A549 (cell line): ENCODE measurements at regions not wholly inside any gene's neighbourhood (a gene's known extent, or its start where the extent isn't known, plus 50 kb on each side); places are given as distances from the start of the nearest gene placed in this dataset.

Experiments
- ATAC-seq, 2 experiments: fragments of 200-7000 bp in 1 of 2; fragments of >200 bp in 1 of 2; cut with Nextera tagmentation in 1 of 2; cut with Tn5 transposase in 1 of 2; 3 replicates each; pipeline versions ENCODE4 v1.8.0 to v1.9.1; 2018 to 2020; ENCODE audit warnings: mild to moderate bottlenecking in 1 of 2, moderate library complexity in 1 of 2
- CTCF ChIA-PET: fragments of 300-600 bp; sonication (Branson Sonifier 250); formaldehyde crosslinking; extraction: SDS; loops from one replicate; lab custom pipeline; 2021; ENCODE audit warnings: antibody characterized with exemption, inconsistent platforms; lab: Yijun Ruan, JAX
- POLR2A ChIA-PET: fragments of 350-600 bp; formaldehyde crosslinking; extraction: SDS; loops from one replicate; lab custom pipeline; 2021; ENCODE audit warnings: antibody characterized with exemption, inconsistent platforms; lab: Yijun Ruan, JAX
- DNase-seq, 2 experiments: peaks; one replicate each; pipeline versions ENCODE4 v3.0.0 to v3.0.0-alpha.2; 2011 to 2016; ENCODE audit warnings: low read depth in 1 of 2, low spot score in 1 of 2
- FAIRE-seq: peaks from 2 replicates; lab custom pipeline; 2011; peaks lifted over from hg19 to GRCh38; lab: Jason Lieb, UNC
- H3K27ac ChIP-seq, 2 experiments: fragments of >200 bp; sonication (Bioruptor Twin); formaldehyde crosslinking; 3 replicates each; pipeline ENCODE4 v1.5.1; 2016 to 2017
- H3K4me1 ChIP-seq: fragments of >200 bp; sonication (Bioruptor Twin); formaldehyde crosslinking; 3 replicates; pipeline ENCODE4 v1.6.1; 2016
- H3K4me2 ChIP-seq: fragments of >200 bp; sonication (Bioruptor Twin); formaldehyde crosslinking; 3 replicates; pipeline ENCODE4 v1.6.1; 2016
- H3K4me3 ChIP-seq: fragments of >200 bp; sonication (Bioruptor Twin); formaldehyde crosslinking; 3 replicates; pipeline ENCODE4 v1.5.1; 2016
- H3K9me3 ChIP-seq: fragments of >200 bp; sonication (Bioruptor Twin); formaldehyde crosslinking; 3 replicates; pipeline ENCODE4 v1.6.1; 2016
- BHLHE40 ChIP-seq: IDR thresholded peaks from 2 replicates; pipeline ENCODE4 v1.6.1; 2012; ENCODE audit warnings: low read depth, low read length, inconsistent platforms
- CBX2 ChIP-seq: fragments of 200-600 bp; sonication (generic); IDR thresholded peaks from 2 replicates; pipeline ENCODE4 v1.6.1; 2016; ENCODE audit warnings: low read depth, mild to moderate bottlenecking, borderline replicate concordance
- CBX8 ChIP-seq: fragments of 200-600 bp; sonication (generic); IDR thresholded peaks from 2 replicates; pipeline ENCODE4 v1.6.1; 2016
- E2F6 ChIP-seq: IDR thresholded peaks from 2 replicates; pipeline ENCODE4 v1.6.1; 2012; ENCODE audit warnings: low read depth, borderline replicate concordance
- FOSB ChIP-seq: fragments of 250-450 bp; sonication (Bioruptor Pico); IDR thresholded peaks from 2 replicates; pipeline ENCODE4 v1.5.0; 2020; ENCODE audit warnings: mild to moderate bottlenecking, moderate library complexity
- FOSL2 ChIP-seq, 2 experiments: fragments of 450-650 bp in 1 of 2; fragments of >200 bp in 1 of 2; sonication (Bioruptor Twin) in 1 of 2; formaldehyde crosslinking; IDR thresholded peaks; 2 replicates each; pipeline versions ENCODE4 v1.5.0 to v1.6.1; 2016 to 2020; ENCODE audit warnings: mild to moderate bottlenecking in 1 of 2, moderate library complexity in 1 of 2
- HMGXB4 ChIP-seq: fragments of 250-450 bp; sonication (Bioruptor Pico); IDR thresholded peaks from 2 replicates; pipeline ENCODE4 v1.5.0; 2021; ENCODE audit warnings: mild to moderate bottlenecking, moderate library complexity, borderline replicate concordance
- HOXB13 ChIP-seq: fragments of 250-450 bp; sonication (Bioruptor Pico); IDR thresholded peaks from 2 replicates; pipeline ENCODE4 v1.5.0; 2020; ENCODE audit warnings: low read depth, mild to moderate bottlenecking, moderate library complexity
- KDM1A ChIP-seq: fragments of 200-600 bp; sonication (generic); IDR thresholded peaks from 2 replicates; pipeline ENCODE4 v1.6.1; 2016; ENCODE audit warnings: low read depth, mild to moderate bottlenecking
- MAFK ChIP-seq: fragments of 450-650 bp; IDR thresholded peaks from 2 replicates; pipeline ENCODE4 v1.6.1; 2014; ENCODE audit not compliant: partially characterized antibody
- MAX ChIP-seq: IDR thresholded peaks from 2 replicates; pipeline ENCODE4 v1.6.1; 2012
- NFE2L2 ChIP-seq: fragments of 150-350 bp; conservative IDR thresholded peaks from 2 replicates; pipeline ENCODE4 v1.6.1; 2014; ENCODE audit warnings: low read length
- POLR2AphosphoS2 ChIP-seq: conservative IDR thresholded peaks from 2 replicates; pipeline ENCODE4 v1.6.1; 2012; ENCODE audit warnings: low read length, improper control_type of control experiment, inconsistent platforms
- RAD21 ChIP-seq, 2 experiments: fragments of >200 bp in 1 of 2; sonication (Bioruptor Twin) in 1 of 2; formaldehyde crosslinking in 1 of 2; IDR thresholded peaks in 1 of 2; conservative IDR thresholded peaks in 1 of 2; 2 replicates in 1 of 2; 3 replicates in 1 of 2; pipeline ENCODE4 v1.6.1; 2012 to 2018; ENCODE audit warnings: inconsistent platforms in 1 of 2
- REST ChIP-seq: fragments of 200-600 bp; sonication (generic); IDR thresholded peaks from 2 replicates; pipeline ENCODE4 v1.6.1; 2016; ENCODE audit warnings: antibody characterized with exemption, mild to moderate bottlenecking, moderate library complexity
- RFX5 ChIP-seq: fragments of 450-650 bp; IDR thresholded peaks from 2 replicates; pipeline ENCODE4 v1.7.1; 2014; ENCODE audit warnings: antibody characterized with exemption, mild to moderate bottlenecking, moderate library complexity
- RNF2 ChIP-seq: fragments of 200-600 bp; sonication (generic); IDR thresholded peaks from 2 replicates; pipeline ENCODE4 v1.6.1; 2016; ENCODE audit warnings: low read depth, mild to moderate bottlenecking, antibody characterized with exemption, moderate library complexity, borderline replicate concordance
- SMC3 ChIP-seq: fragments of >200 bp; sonication (Bioruptor Twin); formaldehyde crosslinking; IDR thresholded peaks from 3 replicates; pipeline ENCODE4 v1.6.1; 2018; ENCODE audit warnings: inconsistent platforms
- SREBF2 ChIP-seq: fragments of 450-650 bp; IDR thresholded peaks from 2 replicates; pipeline ENCODE4 v1.6.1; 2014; ENCODE audit warnings: mild to moderate bottlenecking, moderate library complexity
- ZC3H11A ChIP-seq: fragments of 450-650 bp; IDR thresholded peaks from 2 replicates; pipeline ENCODE4 v1.6.1; 2014; ENCODE audit warnings: antibody characterized with exemption, mild to moderate bottlenecking
- WGBS: methylation state at CpG from one replicate; pipeline ENCODE4 v1.1.6; 2017; ENCODE audit errors: missing lambda C conversion rate; 5-methylcytosine and 5-hydroxymethylcytosine counted together

GRCh38 chr22:49276567-49276966 is 551.1 kb downstream of the BRD1 start:
- DNase-seq (no peak), ATAC-seq (no peak), FAIRE-seq (no peak)
- peaks cover 6% of the 10 kb centered on the region; the same call in 1 of the 3 replicates for H3K4me1 ChIP-seq
- H3K4me2 ChIP-seq, result no peak overlapping the region
- 33% methylated on average over 5 of the region's 10 CpGs for WGBS
- no peak overlapping the region for H3K4me3 ChIP-seq
- ChIA-PET POLR2A (no interaction called here), CTCF (interaction anchor here (2.1 kb wide), 1 partner anchor 29 kb away, joined by 7 read pairs; no protein-coding TSS in a partner anchor)
- peaks cover 5% of the 10 kb centered on the region; the same call in 2 of the 3 replicates for H3K9me3 ChIP-seq
- H3K27ac ChIP-seq, result no peak overlapping the region
- TF ChIP-seq NFE2L2 (no peak), CBX8 (no peak), E2F6 (no peak), FOSB (CRISPR knock-in tag) (no peak)

GRCh38 chr22:49274754-49275380 is 552.8 kb downstream of the BRD1 start:
- Histone ChIP-seq H3K27ac (no peak overlapping the region), H3K4me1 (no peaks in the 10 kb centered on the region), H3K4me3 (no peak overlapping the region), H3K9me3 (peaks cover 3% of the 10 kb centered on the region; the same call in 2 of the 3 replicates), H3K4me2 (no peak overlapping the region)
- CTCF ChIA-PET, result no interaction called here
- FAIRE-seq (no peak), ATAC-seq (no peak), DNase-seq (no peak)
- TF ChIP-seq HMGXB4 (no peak), RFX5 (no peak), FOSL2 (IDR thresholded peaks at IDR 0.05) (no peak), FOSL2 (CRISPR knock-in tag; IDR thresholded peaks at IDR 0.05) (no peak), ZC3H11A (no peak), MAFK (no peak), RNF2 (no peak), SREBF2 (no peak), SMC3 (no peak), HOXB13 (CRISPR knock-in tag) (no peak), REST (no peak), CBX2 (no peak), POLR2AphosphoS2 (no peak), MAX (no peak), BHLHE40 (no peak), RAD21 (conservative IDR thresholded peaks at IDR 0.05 in 1 of 2, IDR thresholded peaks at IDR 0.05 in 1 of 2) (no peak), KDM1A (no peak)
- POLR2A ChIA-PET, result no interaction called here
- WGBS, result 45% methylated on average over 14 of the region's 16 CpGs
